Activated B cell treated with CpG ODN at 0.5 μM for 24 hours (primary cell): ENCODE measurements at regions not wholly inside any gene's neighbourhood (a gene's known extent, or its start where the extent isn't known, plus 50 kb on each side); places are given as distances from the start of the nearest gene placed in this dataset.

Source experiments
- ATAC-seq: fragments of 200-7000 bp; cut with Tn5 transposase; one replicate; pipeline ENCODE4 v1.10.0; 2021; ENCODE audit warnings: low read depth, mild to moderate bottlenecking, moderate library complexity
- CTCF ChIA-PET: fragments of 350-600 bp; sonication (Branson Sonifier 250); formaldehyde crosslinking; loops from one replicate; lab custom pipeline; 2021; ENCODE audit warnings: antibody characterized with exemption; lab: Charles Lee
- POLR2A ChIA-PET: fragments of 350-600 bp; sonication (Branson Sonifier 250); formaldehyde crosslinking; loops from one replicate; lab custom pipeline; 2021; ENCODE audit warnings: antibody characterized with exemption; lab: Charles Lee
- DNase-seq: peaks from one replicate; pipeline ENCODE4 v3.0.0; 2022
- H3K27ac Mint-ChIP-seq: one replicate; pipeline ENCODE4 v1.8.0; 2020; ENCODE audit warnings: mixed read lengths
- H3K27me3 Mint-ChIP-seq: one replicate; pipeline ENCODE4 v1.8.0; 2021; ENCODE audit warnings: mixed read lengths
- H3K36me3 Mint-ChIP-seq: one replicate; pipeline ENCODE4 v1.8.0; 2021; ENCODE audit warnings: low read depth, mixed read lengths
- H3K4me1 Mint-ChIP-seq: one replicate; pipeline ENCODE4 v1.8.0; 2021; ENCODE audit warnings: mixed read lengths
- H3K4me3 Mint-ChIP-seq: one replicate; pipeline ENCODE4 v1.8.0; 2020; ENCODE audit warnings: mild to moderate bottlenecking, mixed read lengths
- H3K9me3 Mint-ChIP-seq: one replicate; pipeline ENCODE4 v1.8.0; 2020; ENCODE audit warnings: mixed read lengths
- intact Hi-C: fragments of 100-400 bp; cut with micrococcal nuclease; formaldehyde crosslinking; loops from one replicate; pipeline ENCODE4 v1.15.1; 2024
- TF ChIP-seq, protein P1 (sequence below): fragments of 200-600 bp; IDR thresholded peaks from one replicate; pipeline ENCODE4 v1.8.0; 2022; ENCODE audit warnings: antibody characterized with exemption, mild to moderate bottlenecking

DNA sequence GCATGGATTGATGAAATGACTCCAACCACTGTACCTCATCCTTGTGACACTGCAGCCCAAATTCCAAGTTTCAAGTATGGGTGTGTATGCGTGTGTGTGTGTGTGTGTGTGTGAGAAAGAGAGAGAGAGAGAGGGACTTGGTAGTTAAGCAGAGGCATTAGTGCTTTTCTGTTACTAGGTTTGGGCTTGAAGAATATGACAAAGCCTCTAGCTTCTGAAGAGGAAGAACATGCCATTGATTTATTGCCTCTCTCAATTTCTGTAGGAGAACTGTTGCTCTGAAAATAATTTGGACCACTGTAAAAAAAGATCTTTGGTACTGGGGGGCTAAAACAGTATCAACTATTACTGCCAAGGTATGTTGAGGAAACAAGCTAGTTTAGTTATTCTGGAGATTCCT lies 139.2 kb downstream of the AQP9 start:
- CTCF ChIA-PET, result no interaction called here
- Mint-ChIP-seq H3K27me3 (peaks cover 4% of the 10 kb centered on the region), H3K4me1 (no peaks in the 10 kb centered on the region), H3K9me3 (no peaks in the 10 kb centered on the region), H3K4me3 (no peak overlapping the region), H3K36me3 (no peaks in the 10 kb centered on the region), H3K27ac (no peak overlapping the region)
- intact Hi-C loops, result no loop called here
- POLR2A ChIA-PET, result no interaction called here
- DNase-seq (no peak), ATAC-seq (no peak)
- TF ChIP-seq, protein P1, sequence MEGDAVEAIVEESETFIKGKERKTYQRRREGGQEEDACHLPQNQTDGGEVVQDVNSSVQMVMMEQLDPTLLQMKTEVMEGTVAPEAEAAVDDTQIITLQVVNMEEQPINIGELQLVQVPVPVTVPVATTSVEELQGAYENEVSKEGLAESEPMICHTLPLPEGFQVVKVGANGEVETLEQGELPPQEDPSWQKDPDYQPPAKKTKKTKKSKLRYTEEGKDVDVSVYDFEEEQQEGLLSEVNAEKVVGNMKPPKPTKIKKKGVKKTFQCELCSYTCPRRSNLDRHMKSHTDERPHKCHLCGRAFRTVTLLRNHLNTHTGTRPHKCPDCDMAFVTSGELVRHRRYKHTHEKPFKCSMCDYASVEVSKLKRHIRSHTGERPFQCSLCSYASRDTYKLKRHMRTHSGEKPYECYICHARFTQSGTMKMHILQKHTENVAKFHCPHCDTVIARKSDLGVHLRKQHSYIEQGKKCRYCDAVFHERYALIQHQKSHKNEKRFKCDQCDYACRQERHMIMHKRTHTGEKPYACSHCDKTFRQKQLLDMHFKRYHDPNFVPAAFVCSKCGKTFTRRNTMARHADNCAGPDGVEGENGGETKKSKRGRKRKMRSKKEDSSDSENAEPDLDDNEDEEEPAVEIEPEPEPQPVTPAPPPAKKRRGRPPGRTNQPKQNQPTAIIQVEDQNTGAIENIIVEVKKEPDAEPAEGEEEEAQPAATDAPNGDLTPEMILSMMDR, result no peak

- Mint-ChIP-seq H3K36me3 (no peaks in the 10 kb centered on the region), H3K27me3 (peaks cover 5% of the 10 kb centered on the region), H3K4me1 (no peaks in the 10 kb centered on the region), H3K27ac (no peak overlapping the region), H3K4me3 (no peak overlapping the region), H3K9me3 (no peaks in the 10 kb centered on the region)
- DNase-seq, result no peak
- intact Hi-C loops, result no loop called here
- TF ChIP-seq, protein P1, result no peak
- ChIA-PET POLR2A (no interaction called here), CTCF (no interaction called here)
- no peak for ATAC-seq
Observed at GRCh38 chr15:58279106-58279505, 140.9 kb downstream of the AQP9 start.

GRCh38 chr15:58279654-58280053 lies 141.5 kb downstream of the AQP9 start:
- Mint-ChIP-seq H3K27ac (no peak overlapping the region), H3K27me3 (peaks cover 5% of the 10 kb centered on the region), H3K4me3 (no peak overlapping the region), H3K36me3 (no peaks in the 10 kb centered on the region), H3K4me1 (no peaks in the 10 kb centered on the region), H3K9me3 (no peaks in the 10 kb centered on the region)
- intact Hi-C loops, result no loop called here
- DNase-seq (no peak), ATAC-seq (no peak)
- POLR2A ChIA-PET, result no interaction called here
- TF ChIP-seq, protein P1, result no peak
- CTCF ChIA-PET, result no interaction called here

- ATAC-seq, result no peak
Observed at GRCh38 chr15:58282060-58282708, 144.0 kb downstream of the AQP9 start.

DNA sequence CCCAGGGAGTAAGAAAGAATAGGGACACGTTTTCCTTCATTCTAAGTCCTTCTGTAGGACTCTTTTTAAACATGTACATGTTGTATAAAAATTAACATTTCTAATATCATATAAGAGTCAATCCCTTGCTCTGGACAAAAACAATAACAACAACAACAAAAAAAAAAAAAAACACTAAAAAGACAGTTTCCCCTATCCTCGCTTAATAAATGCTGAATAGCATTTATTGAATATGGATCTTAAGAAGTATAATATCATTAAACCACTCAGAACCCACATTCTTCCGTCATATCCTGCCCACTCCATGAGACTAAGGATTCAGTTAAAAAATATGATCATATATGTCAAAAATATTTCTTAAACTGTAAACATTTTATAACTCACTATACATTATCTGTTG lies 145.1 kb downstream of the AQP9 start:
- Mint-ChIP-seq H3K9me3 (no peaks in the 10 kb centered on the region), H3K27me3 (peaks cover 5% of the 10 kb centered on the region), H3K36me3 (no peaks in the 10 kb centered on the region), H3K4me3 (no peak overlapping the region), H3K27ac (no peak overlapping the region), H3K4me1 (no peaks in the 10 kb centered on the region)
- CTCF ChIA-PET, result no interaction called here
- POLR2A ChIA-PET, result no interaction called here
- ATAC-seq (no peak), DNase-seq (no peak)
- TF ChIP-seq, protein P1, result no peak
- intact Hi-C loops, result no loop called here

More at GRCh38 chr15:58282060-58282708, 144.0 kb downstream of the AQP9 start:
- TF ChIP-seq, protein P1, result no peak
- no peak for DNase-seq
- Mint-ChIP-seq H3K9me3 (no peaks in the 10 kb centered on the region), H3K36me3 (no peaks in the 10 kb centered on the region), H3K4me3 (no peak overlapping the region), H3K27me3 (peaks cover 5% of the 10 kb centered on the region), H3K4me1 (no peaks in the 10 kb centered on the region), H3K27ac (no peak overlapping the region)
- intact Hi-C loops, result no loop called here
- CTCF ChIA-PET, result no interaction called here
- POLR2A ChIA-PET, result no interaction called here
